DOHH2 (cell line): ENCODE measurements at regions not wholly inside any gene's neighbourhood (a gene's known extent, or its start where the extent isn't known, plus 50 kb on each side); places are given as distances from the start of the nearest gene placed in this dataset.

Source experiments
- EZH2phosphoT487 ChIP-seq: fragments of 200-600 bp; sonication (generic); IDR thresholded peaks from 2 replicates; pipeline ENCODE4 v1.6.1; 2017; ENCODE audit warnings: borderline replicate concordance, mild to moderate bottlenecking, antibody characterized with exemption, low read length, moderate library complexity, mixed read lengths
- TF ChIP-seq, protein P1 (sequence below): fragments of 200-600 bp; sonication (generic); IDR thresholded peaks from one replicate; pipeline ENCODE4 v1.5.1; 2014; ENCODE audit warnings: antibody characterized with exemption, mild to moderate bottlenecking, low read depth, low read length; ENCODE audit not compliant: poor library complexity, severe bottlenecking

DNA sequence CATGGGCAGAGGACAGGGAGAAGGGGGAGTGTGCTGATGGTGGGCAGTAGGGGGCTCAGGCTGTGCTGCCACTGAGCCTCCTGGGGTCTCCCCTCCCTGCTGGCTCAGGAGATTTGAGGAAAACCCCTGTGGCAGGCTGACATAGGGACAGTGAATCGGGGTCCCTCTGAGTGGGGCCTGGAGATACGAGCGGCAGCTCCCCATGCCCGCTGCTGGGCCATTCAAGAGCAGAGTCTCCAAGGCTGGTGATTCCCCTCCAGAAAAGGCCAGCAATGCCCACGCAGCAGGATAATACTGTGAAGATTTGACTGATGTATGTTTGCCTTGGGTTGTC lies 288.7 kb upstream of the SFSWAP start:
- TF ChIP-seq, protein P1, sequence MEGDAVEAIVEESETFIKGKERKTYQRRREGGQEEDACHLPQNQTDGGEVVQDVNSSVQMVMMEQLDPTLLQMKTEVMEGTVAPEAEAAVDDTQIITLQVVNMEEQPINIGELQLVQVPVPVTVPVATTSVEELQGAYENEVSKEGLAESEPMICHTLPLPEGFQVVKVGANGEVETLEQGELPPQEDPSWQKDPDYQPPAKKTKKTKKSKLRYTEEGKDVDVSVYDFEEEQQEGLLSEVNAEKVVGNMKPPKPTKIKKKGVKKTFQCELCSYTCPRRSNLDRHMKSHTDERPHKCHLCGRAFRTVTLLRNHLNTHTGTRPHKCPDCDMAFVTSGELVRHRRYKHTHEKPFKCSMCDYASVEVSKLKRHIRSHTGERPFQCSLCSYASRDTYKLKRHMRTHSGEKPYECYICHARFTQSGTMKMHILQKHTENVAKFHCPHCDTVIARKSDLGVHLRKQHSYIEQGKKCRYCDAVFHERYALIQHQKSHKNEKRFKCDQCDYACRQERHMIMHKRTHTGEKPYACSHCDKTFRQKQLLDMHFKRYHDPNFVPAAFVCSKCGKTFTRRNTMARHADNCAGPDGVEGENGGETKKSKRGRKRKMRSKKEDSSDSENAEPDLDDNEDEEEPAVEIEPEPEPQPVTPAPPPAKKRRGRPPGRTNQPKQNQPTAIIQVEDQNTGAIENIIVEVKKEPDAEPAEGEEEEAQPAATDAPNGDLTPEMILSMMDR = no peak
- TF ChIP-seq EZH2phosphoT487 = no peak
